Fibroblast of mammary gland (primary cell): ENCODE measurements at regions not wholly inside any gene's neighbourhood (a gene's known extent, or its start where the extent isn't known, plus 50 kb on each side); places are given as distances from the start of the nearest gene placed in this dataset.

Experiments
- DNase-seq: peaks from one replicate; pipeline ENCODE4 v3.0.0-alpha.2; 2010; ENCODE audit warnings: low read depth
- H3K4me3 ChIP-seq: 2 replicates; pipeline ENCODE4 v1.5.1; 2011; ENCODE audit warnings: low read depth, mild to moderate bottlenecking, low read length, moderate library complexity; ENCODE audit not compliant: control insufficient read depth
- TF ChIP-seq, protein P1 (sequence below): conservative IDR thresholded peaks from 2 replicates; pipeline ENCODE4 v1.5.1; 2011; ENCODE audit warnings: low read depth, low read length, inconsistent platforms; ENCODE audit not compliant: control insufficient read depth, insufficient read depth

DNA sequence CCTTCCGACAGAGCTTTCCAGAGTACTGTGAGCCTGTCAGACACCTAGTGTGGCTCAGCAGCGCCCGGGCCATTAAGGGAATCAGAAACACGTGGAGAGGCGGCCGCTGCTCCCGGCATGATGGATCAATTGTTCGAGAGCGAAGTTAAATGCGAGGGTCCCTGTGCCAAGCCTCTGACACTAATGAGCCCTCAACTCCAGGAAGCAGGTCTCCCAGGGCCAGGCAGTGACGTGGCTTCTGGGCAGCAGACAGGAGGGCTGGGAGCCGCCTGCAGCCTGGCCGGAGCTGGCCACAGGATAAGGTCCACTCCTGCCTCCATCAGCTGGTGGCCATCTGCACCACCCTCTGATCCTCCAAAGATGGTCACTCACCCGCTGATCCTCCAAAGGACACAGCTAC is 67.5 kb upstream of the CLDN14 start:
- TF ChIP-seq, protein P1, sequence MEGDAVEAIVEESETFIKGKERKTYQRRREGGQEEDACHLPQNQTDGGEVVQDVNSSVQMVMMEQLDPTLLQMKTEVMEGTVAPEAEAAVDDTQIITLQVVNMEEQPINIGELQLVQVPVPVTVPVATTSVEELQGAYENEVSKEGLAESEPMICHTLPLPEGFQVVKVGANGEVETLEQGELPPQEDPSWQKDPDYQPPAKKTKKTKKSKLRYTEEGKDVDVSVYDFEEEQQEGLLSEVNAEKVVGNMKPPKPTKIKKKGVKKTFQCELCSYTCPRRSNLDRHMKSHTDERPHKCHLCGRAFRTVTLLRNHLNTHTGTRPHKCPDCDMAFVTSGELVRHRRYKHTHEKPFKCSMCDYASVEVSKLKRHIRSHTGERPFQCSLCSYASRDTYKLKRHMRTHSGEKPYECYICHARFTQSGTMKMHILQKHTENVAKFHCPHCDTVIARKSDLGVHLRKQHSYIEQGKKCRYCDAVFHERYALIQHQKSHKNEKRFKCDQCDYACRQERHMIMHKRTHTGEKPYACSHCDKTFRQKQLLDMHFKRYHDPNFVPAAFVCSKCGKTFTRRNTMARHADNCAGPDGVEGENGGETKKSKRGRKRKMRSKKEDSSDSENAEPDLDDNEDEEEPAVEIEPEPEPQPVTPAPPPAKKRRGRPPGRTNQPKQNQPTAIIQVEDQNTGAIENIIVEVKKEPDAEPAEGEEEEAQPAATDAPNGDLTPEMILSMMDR: no peak
- no peak overlapping the region for H3K4me3 ChIP-seq
- no peak for DNase-seq

DNA sequence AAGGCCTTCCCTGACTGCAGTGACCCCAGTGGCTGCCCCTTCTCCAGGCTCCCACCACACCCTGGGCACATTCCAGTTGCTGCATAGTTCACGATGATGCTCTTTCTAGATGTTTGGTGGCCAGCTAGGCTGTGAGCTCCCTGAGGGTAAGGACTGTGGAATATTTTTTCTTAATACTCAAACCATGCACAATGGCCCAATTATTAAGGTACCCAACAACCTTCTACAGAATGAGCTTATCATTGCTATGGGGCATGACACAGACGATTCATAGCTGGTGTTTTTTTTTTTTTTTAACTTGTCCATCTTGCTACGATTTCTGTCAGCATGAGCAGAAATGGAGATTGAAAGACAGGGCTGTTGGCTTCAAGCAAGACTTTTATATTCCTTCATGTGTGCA is 68.9 kb upstream of the CLDN14 start:
- no peak overlapping the region for H3K4me3 ChIP-seq
- no peak for DNase-seq
- TF ChIP-seq, protein P1: no peak

DNA sequence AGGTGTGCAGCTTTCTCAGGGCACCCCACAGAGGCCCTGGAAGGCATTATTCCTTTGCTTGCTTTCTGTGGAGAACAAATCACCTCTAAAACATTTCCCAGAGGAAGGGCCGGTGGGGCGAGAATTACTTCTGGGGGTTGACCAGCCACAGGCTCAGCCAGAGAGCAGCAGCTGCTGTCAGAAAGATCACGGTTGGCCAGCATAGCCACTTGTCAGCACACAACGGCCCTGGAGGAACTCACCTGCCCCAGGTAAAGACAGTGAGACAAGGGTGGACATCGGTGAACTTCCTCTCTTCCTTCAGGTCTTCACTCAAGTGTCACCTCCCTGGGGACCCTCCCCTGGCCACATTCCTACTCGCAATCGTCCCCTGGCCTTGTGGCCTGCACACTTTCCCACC is 69.5 kb upstream of the CLDN14 start:
- no peak for DNase-seq
- H3K4me3 ChIP-seq: no peak overlapping the region
- TF ChIP-seq, protein P1: no peak

DNA sequence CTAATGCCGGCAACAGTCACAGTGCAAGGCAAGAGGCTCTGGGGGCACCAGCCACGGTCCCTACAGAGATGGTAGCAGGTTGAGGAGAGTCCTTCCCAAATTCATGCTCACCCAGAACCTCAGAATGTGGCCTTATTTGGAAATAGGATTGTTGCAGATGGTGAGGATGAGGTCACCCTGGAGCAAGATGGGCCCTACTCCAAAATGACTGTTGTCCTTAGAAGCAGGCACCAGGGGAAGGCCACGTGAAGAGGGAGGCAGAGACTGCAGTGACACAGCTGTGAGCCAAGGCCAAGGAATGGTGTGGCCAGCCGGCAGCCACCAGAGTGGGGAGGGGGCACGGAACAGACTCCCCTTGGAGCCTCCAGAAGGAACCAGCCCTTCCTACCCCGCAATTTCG is 70.8 kb upstream of the CLDN14 start:
- no peak overlapping the region for H3K4me3 ChIP-seq
- TF ChIP-seq, protein P1: no peak
- DNase-seq: peak; percentile 40

DNA sequence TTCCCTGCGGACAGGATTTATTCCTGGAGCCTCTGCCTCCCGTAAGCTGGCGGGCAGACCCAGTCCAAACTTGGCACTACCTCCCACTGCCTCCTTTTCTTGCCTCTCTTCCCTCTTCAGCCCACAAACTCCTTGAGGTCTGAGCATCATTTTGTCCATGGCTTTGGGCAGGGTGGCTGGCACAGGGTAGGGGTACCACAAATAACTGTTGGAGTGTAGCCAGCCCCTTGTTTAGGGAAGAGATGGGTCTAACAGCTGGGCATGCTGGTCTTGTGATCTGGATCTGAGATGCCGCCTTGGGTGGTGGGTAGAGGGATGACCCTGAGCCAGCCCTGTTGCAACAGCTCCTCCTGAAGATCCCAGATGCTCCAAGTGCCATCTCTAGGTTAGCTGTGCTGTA is 71.4 kb upstream of the CLDN14 start:
- TF ChIP-seq, protein P1: no peak
- DNase-seq: no peak
- H3K4me3 ChIP-seq: no peak overlapping the region

DNA sequence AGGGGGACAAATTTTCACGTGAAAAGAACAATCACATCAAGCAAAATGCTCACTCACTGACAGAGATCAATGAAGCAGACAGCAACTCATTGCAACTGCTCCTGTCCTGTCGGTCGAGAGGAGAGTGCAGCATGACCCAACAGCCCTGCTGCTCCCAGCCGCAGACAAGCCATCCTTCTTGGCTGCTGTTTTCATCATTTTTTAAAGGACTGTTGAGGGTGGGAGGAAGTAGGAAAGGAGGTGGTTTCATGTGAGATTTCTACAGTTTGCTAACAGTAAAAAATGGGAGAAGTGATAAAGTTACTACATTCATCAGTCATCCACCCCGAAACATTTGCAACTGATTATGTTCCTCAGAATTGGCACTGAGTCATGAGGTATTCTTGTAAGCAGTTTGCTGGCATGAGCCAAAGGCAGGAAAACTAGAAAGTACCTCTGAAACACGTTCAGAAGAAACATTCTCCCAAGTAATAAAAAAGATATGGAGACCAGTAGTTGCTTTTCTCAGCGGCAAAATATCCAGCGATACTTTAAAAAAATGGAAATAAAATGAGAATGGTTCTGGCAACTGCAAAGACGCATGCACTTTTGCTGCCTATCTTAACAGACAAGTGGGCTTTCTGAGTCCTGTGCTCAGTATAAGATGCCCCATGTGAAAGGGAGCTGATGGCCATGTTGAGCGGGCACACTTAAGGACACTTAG is 72.0 kb upstream of the CLDN14 start:
- DNase-seq: peak; percentile 93
- TF ChIP-seq, protein P1: no peak
- H3K4me3 ChIP-seq: no peak overlapping the region

DNA sequence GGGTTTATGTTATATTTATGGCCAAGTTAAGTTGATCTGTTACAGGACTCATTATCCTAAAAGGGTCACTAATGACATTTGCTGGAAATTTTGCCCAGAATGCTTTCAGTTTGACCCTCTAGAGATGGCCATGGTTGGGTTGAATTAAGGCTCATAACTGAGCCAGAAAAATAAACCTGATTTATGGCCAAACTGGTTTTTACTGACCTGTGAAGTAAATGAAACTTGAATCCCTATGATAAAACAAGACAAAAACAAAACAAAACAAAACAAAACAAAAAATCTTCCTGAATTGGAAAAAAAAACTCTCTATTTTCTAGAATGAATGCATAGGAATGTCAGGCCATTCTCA is 72.5 kb upstream of the CLDN14 start:
- peak; percentile 2 for DNase-seq
- no peak overlapping the region for H3K4me3 ChIP-seq
- TF ChIP-seq, protein P1: no peak
